Activated gamma-delta T cell treated with Interleukin-2 at 50 U/mL for 16 hours (primary cell): ENCODE measurements at regions not wholly inside any gene's neighbourhood (a gene's known extent, or its start where the extent isn't known, plus 50 kb on each side); places are given as distances from the start of the nearest gene placed in this dataset.

ENCODE experiments used
- DNase-seq: peaks from one replicate; pipeline ENCODE4 v3.0.0-alpha.2; 2020

GRCh38 chr2:192369969-192370368 lies 175.2 kb upstream of the TMEFF2 start:
- no peak for DNase-seq

GRCh38 chr2:192357217-192357616 lies 162.5 kb upstream of the TMEFF2 start:
- DNase-seq: no peak

GRCh38 chr2:192354512-192355244 lies 159.9 kb upstream of the TMEFF2 start:
- no peak for DNase-seq

GRCh38 chr2:192347542-192347941 lies 152.8 kb upstream of the TMEFF2 start:
- DNase-seq: no peak

GRCh38 chr2:192345287-192345686 lies 150.6 kb upstream of the TMEFF2 start:
- DNase-seq: no peak

GRCh38 chr2:192333642-192334041 lies 138.9 kb upstream of the TMEFF2 start:
- no peak for DNase-seq

- no peak for DNase-seq
Measured at GRCh38 chr2:192328297-192328696, 133.6 kb upstream of the TMEFF2 start.

GRCh38 chr2:192327576-192327975 lies 132.8 kb upstream of the TMEFF2 start:
- no peak for DNase-seq

- no peak for DNase-seq
Measured at GRCh38 chr2:192315543-192315942, 120.8 kb upstream of the TMEFF2 start.

- DNase-seq: no peak
Measured at GRCh38 chr2:192314800-192315481, 120.2 kb upstream of the TMEFF2 start.

- no peak for DNase-seq
Measured at GRCh38 chr2:192313773-192314172, 119.0 kb upstream of the TMEFF2 start.

GRCh38 chr2:192311701-192312460 lies 117.1 kb upstream of the TMEFF2 start:
- no peak for DNase-seq

GRCh38 chr2:192307530-192307929 lies 112.8 kb upstream of the TMEFF2 start:
- no peak for DNase-seq

GRCh38 chr2:192298664-192299063 lies 103.9 kb upstream of the TMEFF2 start:
- DNase-seq: no peak

- DNase-seq: no peak
Measured at GRCh38 chr2:192292478-192292877, 97.7 kb upstream of the TMEFF2 start.

- DNase-seq: no peak
Measured at GRCh38 chr2:192288295-192288694, 93.6 kb upstream of the TMEFF2 start.

- DNase-seq: no peak
Measured at GRCh38 chr2:192286093-192286701, 91.5 kb upstream of the TMEFF2 start.

GRCh38 chr2:192283450-192283849 lies 88.7 kb upstream of the TMEFF2 start:
- DNase-seq: no peak

GRCh38 chr2:192278701-192279100 lies 84.0 kb upstream of the TMEFF2 start:
- DNase-seq: no peak

- DNase-seq: no peak
Measured at GRCh38 chr2:192277494-192278109, 82.9 kb upstream of the TMEFF2 start.

GRCh38 chr2:192275632-192276031 lies 80.9 kb upstream of the TMEFF2 start:
- DNase-seq: no peak

GRCh38 chr2:192267484-192267883 lies 72.8 kb upstream of the TMEFF2 start:
- DNase-seq: no peak

GRCh38 chr2:192265751-192266150 lies 71.0 kb upstream of the TMEFF2 start:
- no peak for DNase-seq
